GM06990 (cell line): ENCODE measurements at regions not wholly inside any gene's neighbourhood (a gene's known extent, or its start where the extent isn't known, plus 50 kb on each side); places are given as distances from the start of the nearest gene placed in this dataset.
"Not testable (repeated sequence)": the region's sequence is repeated elsewhere in the genome, so short reads cannot be mapped to it uniquely, and the experiment has no call there.

ENCODE experiments used
- DNase-seq: peaks from one replicate; pipeline ENCODE4 v3.0.0-alpha.2; 2011; ENCODE audit not compliant: insufficient read length; ENCODE audit errors: extremely low read depth
- H3K27me3 ChIP-seq: replicated peaks from 2 replicates; pipeline ENCODE4 v1.6.0; 2011; ENCODE audit warnings: low read length; ENCODE audit not compliant: control insufficient read depth, insufficient read depth
- H3K36me3 ChIP-seq: 2 replicates; pipeline ENCODE4 v1.5.1; 2011; ENCODE audit warnings: low read length; ENCODE audit not compliant: control insufficient read depth, insufficient read depth
- H3K4me3 ChIP-seq: replicated peaks from 2 replicates; pipeline ENCODE4 v1.5.1; 2011; ENCODE audit warnings: low read depth, mild to moderate bottlenecking, control low read depth, low read length
- CTCF ChIP-seq: IDR thresholded peaks from 2 replicates; pipeline ENCODE4 v1.5.1; 2011; ENCODE audit warnings: low read length, control low read depth, mild to moderate bottlenecking, inconsistent platforms; ENCODE audit not compliant: insufficient read depth, poor library complexity, severe bottlenecking

GRCh38 chr14:103191844-103192243 lies 68.6 kb downstream of the TNFAIP2 start:
- TF ChIP-seq CTCF = no peak
- no peak overlapping the region for H3K4me3 ChIP-seq
- no peaks in the 10 kb centered on the region for H3K36me3 ChIP-seq
- H3K27me3 ChIP-seq = no peaks in the 10 kb centered on the region; the same call in 1 of the 2 replicates
- DNase-seq = no peak

GRCh38 chr14:103192246-103192840 lies 69.1 kb downstream of the TNFAIP2 start:
- Histone ChIP-seq H3K4me3 (no peak overlapping the region), H3K36me3 (no peaks in the 10 kb centered on the region), H3K27me3 (no peaks in the 10 kb centered on the region; the same call in 1 of the 2 replicates)
- no peak for DNase-seq
- no peak for TF ChIP-seq CTCF

- H3K27me3 ChIP-seq, DNase-seq, H3K36me3 ChIP-seq, H3K4me3 ChIP-seq: not testable (repeated sequence)
Measured at GRCh38 chr14:103192861-103193260, 69.6 kb downstream of the TNFAIP2 start.

- H3K4me3 ChIP-seq, H3K36me3 ChIP-seq, DNase-seq, H3K27me3 ChIP-seq: not testable (repeated sequence)
Measured at GRCh38 chr14:103193491-103193890, 70.2 kb downstream of the TNFAIP2 start.

GRCh38 chr14:103194256-103195045 lies 71.2 kb downstream of the TNFAIP2 start:
- TF ChIP-seq CTCF = no peak
- Histone ChIP-seq H3K4me3 (no peak overlapping the region), H3K36me3 (no peaks in the 10 kb centered on the region), H3K27me3 (no peaks in the 10 kb centered on the region)
- DNase-seq = no peak

- H3K27me3 ChIP-seq = no peaks in the 10 kb centered on the region
- H3K4me3 ChIP-seq = no peak overlapping the region
- no peak for TF ChIP-seq CTCF
- H3K36me3 ChIP-seq = no peaks in the 10 kb centered on the region
- no peak for DNase-seq
Measured at GRCh38 chr14:103195828-103196615, 72.8 kb downstream of the TNFAIP2 start.
